NCI-H460 (cell line): ENCODE measurements at regions not wholly inside any gene's neighbourhood (a gene's known extent, or its start where the extent isn't known, plus 50 kb on each side); places are given as distances from the start of the nearest gene placed in this dataset.
"Not testable (repeated sequence)": the region's sequence is repeated elsewhere in the genome, so short reads cannot be mapped to it uniquely, and the experiment has no call there.

Experiments
- DNase-seq: peaks from one replicate; pipeline ENCODE4 v3.0.0-alpha.2; 2016; ENCODE audit warnings: low read depth; ENCODE audit errors: extremely low read depth

- no peak for DNase-seq
These were observed 377.5 kb downstream of the ADGRD1 start for GRCh38 chr12:131331148-131331750.

GRCh38 chr12:131332224-131332623 lies 378.5 kb downstream of the ADGRD1 start:
- DNase-seq = no peak

GRCh38 chr12:131333136-131333535 lies 377.8 kb upstream of the SFSWAP start:
- no peak for DNase-seq

GRCh38 chr12:131333621-131334440 lies 377.1 kb upstream of the SFSWAP start:
- no peak for DNase-seq

- DNase-seq = no peak
These were observed 376.1 kb upstream of the SFSWAP start for GRCh38 chr12:131334835-131335234.

GRCh38 chr12:131335456-131335855 lies 375.4 kb upstream of the SFSWAP start:
- no peak for DNase-seq

- not testable (repeated sequence) for DNase-seq
These were observed 373.0 kb upstream of the SFSWAP start for GRCh38 chr12:131337861-131338260.

- no peak for DNase-seq
These were observed 370.2 kb upstream of the SFSWAP start for GRCh38 chr12:131340616-131341210.

- not testable (repeated sequence) for DNase-seq
These were observed 369.3 kb upstream of the SFSWAP start for GRCh38 chr12:131341608-131342007.

- DNase-seq = not testable (repeated sequence)
These were observed 367.5 kb upstream of the SFSWAP start for GRCh38 chr12:131343436-131343835.

- DNase-seq = not testable (repeated sequence)
These were observed 366.0 kb upstream of the SFSWAP start for GRCh38 chr12:131344715-131345520.

GRCh38 chr12:131345521-131346436 lies 365.1 kb upstream of the SFSWAP start:
- no peak for DNase-seq

GRCh38 chr12:131346555-131347344 lies 364.1 kb upstream of the SFSWAP start:
- DNase-seq = no peak

- no peak for DNase-seq
These were observed 363.6 kb upstream of the SFSWAP start for GRCh38 chr12:131347345-131347714.

GRCh38 chr12:131347732-131348131 lies 363.2 kb upstream of the SFSWAP start:
- DNase-seq = no peak

GRCh38 chr12:131348231-131348630 lies 362.7 kb upstream of the SFSWAP start:
- DNase-seq = no peak

- DNase-seq = no peak
These were observed 362.2 kb upstream of the SFSWAP start for GRCh38 chr12:131348646-131349045.

- no peak for DNase-seq
These were observed 361.3 kb upstream of the SFSWAP start for GRCh38 chr12:131349397-131350127.

GRCh38 chr12:131350943-131351318 lies 360.0 kb upstream of the SFSWAP start:
- no peak for DNase-seq
